HPDE6-E6E7 (cell line): ENCODE measurements at regions not wholly inside any gene's neighbourhood (a gene's known extent, or its start where the extent isn't known, plus 50 kb on each side); places are given as distances from the start of the nearest gene placed in this dataset.

Experiments
- DNase-seq: peaks from one replicate; pipeline ENCODE4 v3.0.0; 2011; ENCODE audit warnings: missing footprints; ENCODE audit errors: extremely low spot score

DNA sequence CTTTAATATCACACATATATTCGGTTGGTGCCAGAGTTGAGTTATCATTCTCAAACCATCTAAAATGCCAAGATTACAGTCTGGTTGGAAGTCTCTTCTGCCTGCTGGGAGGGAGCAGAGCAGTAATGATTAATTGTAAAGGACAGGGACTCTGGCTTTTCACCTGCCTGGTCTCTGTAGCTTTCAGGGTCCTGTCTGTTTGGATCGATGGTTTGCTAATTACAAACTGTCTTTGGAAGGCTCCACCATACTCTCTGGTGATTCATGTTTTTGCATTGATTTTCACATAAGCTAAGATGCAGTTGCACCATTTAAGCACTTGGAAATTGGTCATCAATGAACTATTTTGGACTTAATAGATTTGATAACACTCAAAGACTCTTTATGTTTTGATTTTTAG is 350.4 kb upstream of the SATB1 start:
- no peak for DNase-seq

DNA sequence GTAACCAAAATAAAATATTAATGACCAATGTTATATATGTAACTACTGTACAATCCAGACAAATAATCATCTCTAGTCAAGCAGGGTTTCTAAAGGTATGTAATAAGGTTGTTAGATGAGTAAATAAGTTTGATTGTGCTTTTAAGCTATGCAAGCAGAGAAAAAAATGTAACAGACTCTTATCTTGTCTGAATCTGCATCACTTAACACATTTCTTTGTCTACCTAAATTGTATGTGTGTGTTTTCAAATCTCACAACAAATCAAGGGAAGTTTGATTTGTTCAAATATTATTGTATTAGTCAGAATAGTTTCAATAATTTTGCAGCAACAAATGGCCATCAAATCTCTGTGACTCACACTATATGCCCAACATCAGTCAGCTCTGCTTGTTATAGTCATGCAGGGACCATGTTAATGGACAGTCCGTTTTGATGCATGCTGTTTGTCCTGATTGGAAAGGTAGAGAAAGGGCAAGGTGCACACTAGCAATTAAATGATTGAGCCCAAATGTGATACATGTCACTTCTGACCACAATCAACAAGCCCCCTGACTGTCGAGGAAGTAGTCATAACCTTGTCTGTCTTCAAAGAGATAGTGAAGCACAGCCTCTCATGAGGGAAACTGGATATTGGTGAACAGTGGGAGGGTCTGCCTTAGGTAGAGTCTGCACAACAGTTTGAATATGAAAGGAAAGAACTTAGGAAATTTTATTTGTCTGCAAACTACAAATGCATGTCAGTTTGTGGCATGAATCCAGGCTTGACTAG is 349.4 kb upstream of the SATB1 start:
- DNase-seq = no peak

DNA sequence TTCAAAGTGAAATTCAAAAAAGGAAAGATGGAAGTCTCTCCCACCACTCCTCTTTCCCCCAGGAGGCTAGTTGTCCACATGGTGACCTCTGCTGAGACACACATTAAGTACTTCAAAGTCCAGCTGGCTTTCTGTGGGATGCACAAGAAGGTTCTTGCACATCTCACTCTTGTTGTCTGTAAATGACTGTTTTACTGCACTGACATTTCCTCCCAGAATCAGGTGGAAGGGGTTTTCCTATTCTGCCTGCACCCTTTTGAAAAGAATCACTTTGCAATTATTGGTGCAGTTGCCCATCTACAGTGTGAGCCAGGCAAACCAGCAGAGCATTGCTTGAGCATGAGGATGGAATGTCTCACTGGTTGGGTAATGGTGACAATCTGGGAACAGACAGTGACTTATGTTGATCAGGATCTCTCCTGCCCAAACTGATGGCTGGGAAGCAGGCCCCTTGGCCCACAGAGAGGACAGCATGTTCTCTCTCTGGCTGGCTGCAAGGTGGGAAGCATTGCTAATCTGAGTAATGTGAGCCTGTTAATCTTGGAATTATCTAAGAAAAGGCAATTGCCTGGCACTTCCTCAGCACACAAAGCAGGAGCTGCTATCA is 347.7 kb upstream of the SATB1 start:
- no peak for DNase-seq

DNA sequence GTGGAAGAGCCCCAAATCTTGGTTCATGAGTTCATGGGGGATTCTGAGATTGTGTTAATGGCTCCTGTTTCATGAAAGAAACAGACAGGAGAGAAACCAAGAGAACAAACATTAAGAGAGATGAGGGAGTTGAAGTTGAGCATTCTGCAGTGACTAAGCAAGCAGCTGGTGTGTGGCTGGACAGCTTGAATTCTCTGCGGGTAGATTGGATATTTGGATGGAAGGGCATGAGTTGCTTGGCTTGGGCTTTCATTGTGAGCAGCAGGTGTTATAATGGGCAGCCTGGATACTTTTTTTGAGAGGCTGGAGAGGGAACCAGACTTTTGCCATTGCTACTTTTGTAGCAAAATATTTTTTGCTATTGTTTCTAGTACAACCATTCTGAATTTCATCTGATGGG is 346.8 kb upstream of the SATB1 start:
- DNase-seq = no peak

DNA sequence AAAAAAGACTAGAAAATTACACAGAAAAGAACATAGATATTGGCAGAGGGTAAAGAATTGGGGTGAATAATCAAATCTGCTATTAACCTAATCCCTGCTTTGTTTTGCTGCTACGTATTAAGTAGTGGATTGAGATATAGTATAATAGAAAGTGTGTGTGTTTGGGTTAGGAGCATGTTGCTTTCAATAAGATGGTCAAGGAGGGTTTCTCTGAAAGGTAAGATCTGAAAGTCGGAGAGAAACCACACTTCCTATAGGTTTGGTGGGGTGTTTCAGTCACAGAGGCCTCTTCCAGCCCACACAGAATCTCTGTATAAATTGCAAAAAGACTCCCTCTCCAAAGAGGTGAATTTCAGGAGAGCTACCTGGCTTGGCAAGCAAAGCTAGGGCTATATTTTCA is 345.7 kb upstream of the SATB1 start:
- no peak for DNase-seq

DNA sequence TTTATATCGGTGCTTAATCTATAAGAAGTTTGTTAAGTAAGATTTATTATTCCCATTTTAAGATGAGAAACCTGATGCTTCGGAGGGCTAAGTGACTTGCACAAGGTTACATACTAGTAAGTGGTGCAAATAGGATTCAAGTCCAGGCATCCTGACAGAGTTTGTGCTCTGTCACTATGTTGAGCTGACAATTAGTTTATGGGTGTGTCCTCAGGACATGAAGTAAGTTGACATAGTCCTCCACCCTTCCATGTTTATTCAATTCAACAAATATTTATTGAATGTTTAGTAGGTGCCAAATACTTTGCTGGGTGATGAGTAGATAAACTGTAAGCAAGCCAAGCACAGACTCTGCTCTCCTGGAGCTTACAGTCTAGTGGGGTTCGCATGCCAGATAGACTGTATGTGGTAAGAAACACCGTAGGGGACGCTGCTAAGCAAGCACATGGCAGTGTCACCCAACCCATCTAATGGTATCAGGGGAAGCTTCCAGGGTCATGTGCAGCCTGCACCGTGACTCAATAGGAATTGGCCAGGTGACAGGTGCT is 342.7 kb upstream of the SATB1 start:
- DNase-seq = no peak

DNA sequence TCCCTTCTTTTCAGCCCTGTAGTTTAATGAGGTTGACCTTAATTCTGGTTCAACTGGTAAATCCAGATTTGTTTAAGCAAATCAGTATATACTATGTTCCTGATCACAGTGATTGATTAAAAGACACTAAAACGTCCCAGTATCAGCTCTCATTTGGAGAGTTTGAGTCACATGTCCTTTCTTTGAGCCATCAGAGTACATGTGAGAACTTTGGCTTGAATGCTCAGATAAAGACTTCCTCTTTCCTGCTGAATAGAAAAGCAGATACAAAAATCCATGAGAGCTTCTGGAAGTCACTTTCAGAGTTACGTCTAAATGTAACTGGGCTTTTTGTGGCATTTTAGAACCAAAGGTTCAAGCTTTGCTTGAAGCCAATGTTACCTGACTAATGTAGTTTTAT is 341.8 kb upstream of the SATB1 start:
- no peak for DNase-seq

DNA sequence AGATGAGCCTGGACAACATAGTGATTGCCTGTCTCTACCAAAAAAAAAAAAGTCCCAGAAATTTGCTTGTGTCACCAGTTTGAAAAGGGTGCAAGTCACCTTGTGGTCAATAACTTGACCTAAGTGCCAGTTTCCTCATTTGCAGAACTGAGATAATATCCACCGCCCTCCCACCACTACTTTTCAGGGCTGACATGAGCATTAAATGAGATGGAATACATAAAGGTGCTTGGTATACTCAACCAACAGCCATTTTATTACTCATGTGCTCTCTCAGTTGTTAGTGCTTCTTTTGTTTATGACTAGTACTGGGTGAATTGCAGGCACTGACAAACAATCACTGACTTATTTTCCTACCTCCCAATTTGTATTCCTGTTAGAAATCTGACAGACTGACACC is 340.5 kb upstream of the SATB1 start:
- no peak for DNase-seq

DNA sequence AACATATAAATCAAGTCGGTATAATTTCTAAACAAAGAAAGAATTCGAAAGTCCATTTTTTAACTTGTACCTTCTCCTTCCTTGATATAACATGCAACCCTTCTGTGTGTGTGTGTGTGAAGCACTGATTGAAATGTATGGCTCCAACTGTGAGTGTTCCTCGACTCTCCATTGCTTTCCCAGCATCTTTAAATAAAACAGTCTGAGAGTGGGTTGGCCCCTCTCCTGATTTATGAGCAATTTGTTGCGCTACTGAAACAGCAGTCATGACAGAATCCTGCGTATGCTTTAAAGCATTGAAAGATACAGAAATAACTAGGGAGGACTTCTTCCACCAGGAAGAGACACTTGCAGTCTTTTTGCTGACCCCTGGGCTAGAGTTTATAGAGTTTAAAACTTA is 340.0 kb upstream of the SATB1 start:
- DNase-seq = no peak

DNA sequence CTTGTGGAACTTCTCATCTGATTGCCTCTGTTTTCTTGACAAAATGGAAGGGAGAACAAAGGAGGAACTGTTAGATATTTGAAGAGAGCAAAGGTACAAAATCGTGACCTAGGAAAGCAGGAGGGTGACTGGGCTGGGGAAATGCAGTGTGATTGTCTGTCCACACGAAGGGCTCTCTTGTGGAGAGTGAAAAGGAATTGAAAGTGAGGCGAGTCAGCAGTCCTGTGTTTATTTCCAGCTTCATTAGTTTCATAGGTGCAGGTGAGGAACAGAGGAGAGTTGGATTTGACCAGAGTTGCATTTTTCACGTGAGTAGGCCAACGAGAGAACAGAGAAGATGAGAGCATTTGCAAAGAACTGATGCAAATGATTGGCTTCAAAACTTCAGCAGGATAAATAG is 336.4 kb upstream of the SATB1 start:
- no peak for DNase-seq

DNA sequence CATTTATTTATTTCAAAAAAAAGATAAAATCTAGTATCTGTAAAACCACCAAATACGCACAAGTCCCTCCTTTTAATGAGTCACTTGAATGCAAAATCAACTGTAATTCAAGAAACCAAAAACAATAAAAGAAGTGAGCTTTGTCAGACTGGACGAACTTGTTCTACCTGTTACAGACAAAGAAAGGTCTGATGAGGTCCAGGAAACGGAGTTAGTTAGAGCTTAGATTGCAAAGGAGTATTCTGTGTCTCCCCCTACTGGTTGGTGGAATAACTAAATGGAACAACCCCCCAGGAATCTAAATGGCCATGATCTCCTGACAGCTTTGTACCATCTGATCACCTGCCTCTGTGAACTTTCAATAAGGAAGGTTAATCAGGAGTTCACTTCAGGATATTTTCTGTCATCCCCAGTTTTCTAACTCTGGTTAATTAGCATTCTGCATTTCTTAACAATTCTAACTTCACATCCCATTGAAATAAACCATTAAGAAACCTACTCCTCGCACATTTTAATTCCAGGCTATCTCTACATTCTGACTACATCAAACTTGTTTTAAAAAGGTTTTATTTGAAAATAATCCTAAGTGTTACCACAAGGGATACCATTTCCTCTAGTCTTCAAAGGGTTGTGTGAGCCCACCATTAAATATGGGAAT is 333.0 kb upstream of the SATB1 start:
- DNase-seq = no peak

DNA sequence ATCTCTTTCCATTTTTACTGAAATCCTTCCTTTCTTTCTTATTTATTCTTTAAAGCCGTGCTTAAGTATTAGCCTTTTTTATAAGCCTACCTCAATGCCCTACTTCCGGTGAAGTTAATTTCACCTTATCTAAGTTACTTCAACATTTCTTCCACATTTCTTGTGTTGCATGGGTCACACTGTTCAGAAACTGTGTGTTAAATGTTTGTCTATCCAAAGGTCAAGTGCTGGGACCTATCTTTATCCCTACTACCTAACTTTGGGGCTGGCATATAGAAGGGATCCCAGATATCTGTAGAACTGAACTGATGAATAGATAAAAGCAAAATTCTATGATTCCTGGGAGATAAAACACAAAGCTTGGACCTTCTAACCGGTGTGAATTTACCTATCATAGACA is 332.3 kb upstream of the SATB1 start:
- no peak for DNase-seq

DNA sequence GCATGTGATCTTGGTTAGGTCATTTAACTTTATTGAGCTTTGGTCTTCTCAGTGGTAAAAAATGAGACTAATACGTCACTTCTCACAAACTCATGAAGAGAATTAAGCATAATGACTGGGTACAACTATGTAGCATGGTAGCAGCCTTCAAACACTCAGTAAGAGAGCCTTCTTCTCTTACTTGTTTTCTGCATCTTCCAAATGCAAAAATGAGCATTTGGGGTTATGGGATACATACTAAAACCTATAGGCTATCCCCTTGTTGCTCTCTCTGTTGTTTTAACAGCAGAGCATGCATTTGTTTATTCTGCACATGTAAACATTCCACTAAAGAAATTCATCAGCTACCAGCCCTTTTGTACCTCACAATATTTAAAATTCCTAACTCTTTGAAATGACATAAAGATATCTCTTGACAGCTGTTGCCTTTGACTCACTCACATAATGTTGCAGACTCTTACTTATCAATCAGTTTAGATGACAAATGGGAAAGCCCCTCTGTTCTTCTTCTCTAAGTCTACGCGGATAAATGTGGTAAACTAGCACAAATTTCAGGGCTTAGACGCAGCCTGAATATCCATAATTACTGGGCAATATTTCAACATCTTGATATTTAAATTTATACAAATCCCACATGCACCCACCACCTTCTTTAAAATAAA is 327.3 kb upstream of the SATB1 start:
- no peak for DNase-seq

DNA sequence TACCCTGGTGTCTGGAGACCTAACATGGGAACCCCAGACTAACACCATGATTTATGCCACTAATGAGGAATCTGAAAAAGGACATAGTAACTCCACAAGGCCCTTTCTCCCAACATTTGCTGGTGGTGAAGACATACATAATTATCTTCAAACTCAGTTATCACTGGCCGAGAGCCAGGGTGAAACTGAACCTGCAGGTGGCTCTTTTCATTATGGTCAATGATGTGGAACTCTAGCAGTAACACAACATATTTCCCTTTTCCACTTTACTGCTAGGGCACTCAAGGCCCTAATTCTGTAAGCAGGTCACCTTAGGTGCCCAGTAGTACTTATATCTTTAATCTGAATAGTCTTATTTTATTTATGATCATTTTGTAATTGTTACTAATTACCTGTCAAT is 326.4 kb upstream of the SATB1 start:
- DNase-seq = no peak

DNA sequence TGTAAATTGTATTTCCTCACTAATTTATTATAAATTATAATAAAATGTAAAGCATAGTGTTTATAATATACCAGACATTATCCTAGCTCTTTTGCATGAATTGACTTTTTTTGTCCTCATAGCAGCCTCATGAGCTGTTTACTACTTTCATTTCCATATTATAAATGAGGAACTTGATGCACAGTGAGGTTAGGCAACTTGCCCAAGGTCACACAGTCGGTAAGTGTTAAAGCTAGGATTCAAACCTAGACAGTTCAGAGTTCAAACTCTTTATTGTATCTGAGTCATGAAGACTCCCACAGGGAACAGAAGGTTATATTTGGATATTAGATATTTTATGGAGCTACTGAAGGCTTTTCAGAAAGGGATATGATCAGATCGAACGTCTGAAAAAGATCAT is 322.2 kb upstream of the SATB1 start:
- no peak for DNase-seq

DNA sequence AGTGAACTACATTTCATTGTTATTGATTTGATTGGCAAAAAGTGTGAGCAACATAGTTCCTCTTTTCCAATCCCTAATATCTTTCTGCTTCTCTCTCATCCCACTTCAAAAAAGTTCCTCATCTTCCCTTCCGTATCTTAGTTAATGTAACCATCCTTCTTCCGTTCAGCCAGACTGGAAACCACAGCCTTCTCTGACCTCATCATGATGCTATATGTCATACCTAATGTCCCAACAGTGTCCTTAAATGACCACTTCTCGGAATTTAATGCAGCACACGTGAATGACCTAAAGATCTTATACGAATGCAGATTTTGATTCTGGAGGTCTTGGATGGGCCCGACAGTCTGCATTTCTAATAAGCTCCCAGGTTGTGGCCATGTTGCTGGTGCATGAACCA is 320.3 kb upstream of the SATB1 start:
- DNase-seq = no peak

DNA sequence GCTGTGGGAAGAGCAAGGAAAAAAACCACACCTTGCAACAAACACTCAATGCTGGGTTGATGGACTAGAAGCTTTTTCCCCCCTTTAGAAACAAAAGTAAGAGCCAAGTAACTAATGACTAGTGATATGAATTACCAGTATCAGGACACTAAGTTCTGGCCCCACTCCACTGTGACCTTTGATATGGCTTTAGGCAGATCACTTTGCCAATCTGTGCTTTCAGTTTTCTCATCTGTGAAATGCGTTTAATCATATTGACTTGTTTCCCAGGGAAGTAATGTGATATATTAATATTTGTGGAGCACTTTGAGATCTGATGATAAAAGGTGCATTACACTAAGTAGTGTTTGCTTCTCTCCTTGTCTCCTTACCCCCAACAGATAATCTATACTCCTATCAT is 319.3 kb upstream of the SATB1 start:
- DNase-seq = no peak

DNA sequence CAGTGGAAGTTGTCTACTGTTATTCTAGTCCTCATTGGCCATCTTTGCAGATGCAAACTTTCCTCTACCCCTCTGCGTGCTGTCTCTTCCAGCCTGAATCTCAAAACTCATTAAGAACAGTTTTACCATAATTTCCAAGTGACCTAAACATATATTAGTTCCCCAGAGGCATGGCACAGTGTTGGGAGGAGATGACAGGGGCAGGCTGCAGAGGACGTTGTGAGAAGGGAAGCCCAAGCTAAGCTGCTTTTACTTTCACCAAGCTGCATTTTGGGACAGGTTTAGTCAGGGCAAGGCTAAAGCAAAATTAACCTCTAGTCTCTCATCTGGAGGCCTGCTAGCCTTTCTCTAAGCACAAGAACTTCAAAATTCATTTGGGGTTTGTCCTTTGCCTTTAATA is 318.6 kb upstream of the SATB1 start:
- no peak for DNase-seq

DNA sequence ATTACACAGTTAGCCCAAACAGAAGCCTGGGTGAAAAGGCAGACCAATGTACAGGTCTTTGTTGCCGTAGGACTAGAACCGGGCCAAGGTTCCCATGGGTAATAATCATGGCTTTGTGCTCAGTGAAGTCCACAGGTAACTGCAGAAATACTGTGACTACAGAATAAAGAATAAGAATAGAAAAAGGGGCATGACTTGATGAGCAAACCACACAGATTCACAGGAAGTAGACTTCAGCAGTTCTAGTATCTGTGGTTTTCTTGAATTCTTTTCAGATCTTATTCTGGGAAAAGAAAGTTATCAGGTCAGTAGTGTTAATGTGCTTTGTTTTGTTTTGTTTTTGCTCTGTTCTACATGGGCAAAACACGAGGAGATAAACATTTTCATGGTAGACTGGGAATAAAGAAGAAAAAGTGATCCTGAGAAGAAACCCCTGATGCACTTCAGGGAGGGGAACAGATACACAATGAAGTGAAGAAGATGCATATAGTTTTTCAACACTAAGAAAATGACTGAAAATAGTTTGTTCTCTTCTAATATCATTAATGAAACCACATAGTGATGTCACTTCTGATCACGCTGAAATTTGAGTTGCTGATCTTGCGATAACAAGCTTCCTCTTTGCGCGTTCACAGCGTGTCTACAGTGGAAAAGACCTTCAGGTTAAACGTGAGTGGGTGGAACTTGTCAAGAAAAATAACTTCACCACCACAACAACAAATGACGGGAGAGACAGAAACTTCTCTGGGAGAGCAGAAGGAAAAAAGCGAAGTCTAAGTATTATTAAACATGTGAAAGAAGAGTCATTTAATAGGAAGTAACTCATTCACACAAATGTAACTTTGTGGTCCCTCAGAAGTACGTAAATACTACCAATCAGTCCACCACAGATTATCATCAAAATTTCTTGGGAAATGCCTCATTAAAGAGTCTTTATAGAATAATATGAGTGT is 315.8 kb upstream of the SATB1 start:
- no peak for DNase-seq

DNA sequence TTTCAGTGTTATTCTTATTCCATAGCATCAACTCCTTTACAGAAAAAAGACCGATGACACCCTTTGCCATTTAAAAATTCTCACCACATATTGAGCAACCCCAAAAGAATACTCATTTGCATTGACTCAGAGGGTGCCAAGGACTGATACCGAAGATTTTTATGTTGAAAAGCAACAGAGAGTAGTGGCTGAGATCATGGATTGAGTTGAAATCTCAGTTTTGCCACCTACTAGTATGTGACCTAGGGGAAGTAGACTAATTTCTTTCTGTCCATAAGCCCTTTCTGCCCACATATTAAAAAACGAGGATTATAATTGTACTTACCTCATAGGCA is 313.9 kb upstream of the SATB1 start:
- DNase-seq = no peak

DNA sequence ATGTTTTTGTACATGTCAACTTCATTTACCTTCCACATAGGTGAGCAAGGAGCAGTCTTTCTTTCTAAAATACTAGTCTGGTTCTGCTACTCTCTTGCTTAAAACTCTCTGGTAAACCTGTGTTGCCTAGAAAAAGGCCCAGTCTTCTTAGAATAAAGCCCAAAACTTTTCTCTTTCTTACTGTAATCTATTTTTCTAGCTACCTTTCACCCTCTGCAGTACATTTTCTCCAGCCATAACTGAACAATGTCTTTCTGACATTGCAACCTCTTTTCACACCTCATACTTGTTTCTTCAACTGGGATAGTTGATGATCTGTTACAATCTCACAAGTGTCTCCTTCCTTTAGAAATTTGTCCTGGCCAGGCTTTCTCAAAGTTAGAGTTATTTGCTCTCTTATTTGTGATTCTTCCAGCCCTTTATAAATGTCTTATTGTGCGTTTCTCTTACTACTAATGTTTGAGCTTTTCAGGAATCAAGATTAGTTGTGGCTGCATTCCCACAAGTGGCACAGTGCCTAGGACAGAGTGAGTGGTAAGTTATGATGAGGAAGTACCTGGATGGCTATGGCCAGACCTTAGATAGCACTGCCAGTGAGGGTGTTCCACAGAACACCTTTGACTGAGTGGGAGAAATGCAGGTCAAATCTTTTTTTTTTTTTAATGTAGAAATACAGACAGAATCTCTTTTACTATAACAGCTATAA is 313.4 kb upstream of the SATB1 start:
- DNase-seq = no peak
